GM21381 (cell line): ENCODE measurements at regions not wholly inside any gene's neighbourhood (a gene's known extent, or its start where the extent isn't known, plus 50 kb on each side); places are given as distances from the start of the nearest gene placed in this dataset.
"Not testable (repeated sequence)": the region's sequence is repeated elsewhere in the genome, so short reads cannot be mapped to it uniquely, and the experiment has no call there.

Experiments
- ATAC-seq: cut with Tn5 transposase; IDR thresholded peaks from one replicate; pipeline ENCODE4 v1.9.1; 2021; ENCODE audit warnings: mild to moderate bottlenecking, moderate library complexity; ENCODE audit not compliant: unreplicated experiment

DNA sequence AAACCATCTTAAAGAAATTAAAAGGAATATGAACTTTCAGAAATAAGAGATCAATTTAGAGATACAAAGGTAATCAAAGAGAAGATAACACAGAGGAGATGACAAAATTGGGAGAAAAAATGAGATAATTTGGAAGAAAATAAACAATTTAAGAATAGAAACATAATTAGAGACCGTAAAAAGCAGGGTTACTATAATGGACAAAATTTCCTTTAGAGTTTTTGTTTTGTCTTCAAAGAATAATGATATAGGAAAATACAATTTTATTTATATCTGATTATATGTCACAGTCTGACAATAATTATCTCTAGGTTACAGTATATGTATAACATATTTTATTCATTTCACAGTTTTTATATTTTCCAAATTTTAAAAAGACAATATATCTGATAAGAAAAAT, 716.4 kb upstream of the ZNF804A start:
- no peak for ATAC-seq

DNA sequence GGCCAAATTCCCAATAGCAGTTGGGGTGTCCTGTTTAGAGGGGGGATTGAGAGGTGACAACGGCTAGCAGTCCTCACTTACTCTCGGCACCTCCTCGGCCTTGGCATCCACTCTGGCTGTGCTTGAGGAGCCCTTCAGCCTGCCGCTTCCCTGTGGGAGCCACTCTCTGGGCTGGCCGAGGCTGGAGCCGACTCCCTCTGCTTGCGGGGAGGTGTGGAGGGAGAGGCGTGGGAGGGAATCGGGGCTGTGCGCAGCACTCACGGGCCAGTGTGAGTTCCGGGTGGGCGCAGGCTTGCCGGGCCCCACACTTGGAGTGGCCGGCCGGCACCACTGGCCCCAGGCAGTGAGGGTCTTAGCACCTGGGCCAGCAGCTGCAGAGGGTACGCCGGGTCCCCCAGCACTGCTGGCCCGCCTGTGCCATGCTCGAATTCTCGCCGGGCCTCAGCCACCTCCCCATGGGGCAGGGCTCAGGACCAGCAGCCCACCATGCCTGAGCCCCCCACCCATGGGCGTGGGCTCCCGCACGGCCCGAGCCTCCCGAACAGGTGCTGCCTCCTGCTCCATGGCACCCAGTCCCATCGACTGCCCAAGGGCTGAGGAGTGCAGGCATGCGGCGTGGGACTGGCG, 705.9 kb upstream of the ZNF804A start:
- ATAC-seq: no peak

DNA sequence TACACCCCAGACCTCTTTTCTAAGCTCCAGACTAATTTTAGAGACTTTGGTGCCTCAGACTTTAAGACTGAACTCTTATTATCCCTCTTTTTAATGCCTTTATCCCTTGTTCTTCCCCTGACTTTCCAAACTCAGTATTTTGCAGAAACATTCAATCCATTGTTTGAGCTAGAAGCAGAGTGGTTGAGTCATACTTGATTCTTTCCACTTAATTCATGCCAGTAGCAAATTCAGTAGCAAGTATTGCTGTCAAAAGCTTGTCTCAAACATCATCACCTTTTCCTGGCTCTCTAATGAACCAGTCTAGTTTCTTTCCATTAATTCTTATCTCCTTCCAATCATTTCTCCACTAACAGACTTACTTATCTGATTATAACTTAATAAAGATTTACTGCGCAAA, 699.7 kb upstream of the ZNF804A start:
- no peak for ATAC-seq

DNA sequence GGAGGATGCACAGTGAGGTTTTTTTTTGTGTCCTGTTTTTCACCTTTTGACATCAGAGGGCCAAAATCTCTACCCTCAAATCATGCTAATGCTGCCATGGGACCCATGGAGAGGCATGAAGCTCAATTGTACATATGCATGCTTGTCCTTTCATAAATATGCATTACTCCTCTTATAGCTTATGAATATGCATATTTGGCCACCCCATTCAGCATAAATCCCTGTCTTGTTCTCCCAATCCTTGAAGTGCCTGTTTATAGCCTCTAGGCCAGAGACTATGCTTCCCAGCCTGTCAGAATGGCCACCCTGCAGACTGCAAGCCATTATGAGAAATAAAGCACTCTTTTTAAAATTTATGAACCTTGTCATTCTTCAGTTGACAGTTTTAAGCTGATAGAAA, 696.4 kb upstream of the ZNF804A start:
- ATAC-seq: no peak

DNA sequence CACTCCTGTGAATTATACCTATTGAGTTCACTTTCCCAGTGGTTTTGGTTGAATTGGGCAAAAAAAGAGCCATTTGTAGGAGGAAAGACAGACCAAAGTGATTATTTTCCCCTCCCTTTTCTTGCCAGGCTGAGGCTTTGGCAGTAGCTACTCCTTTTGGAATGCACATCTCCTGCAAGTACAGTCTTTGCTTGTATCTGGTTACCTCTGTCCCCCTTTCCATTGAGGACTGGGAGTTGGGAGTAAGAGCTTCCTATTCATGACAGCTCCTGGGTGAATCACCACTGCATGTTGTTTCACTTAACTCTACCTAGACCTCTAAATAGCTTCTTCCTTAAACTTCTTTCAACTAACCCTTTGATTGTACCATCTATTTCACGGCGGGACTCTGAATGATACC, 695.3 kb upstream of the ZNF804A start:
- no peak for ATAC-seq

DNA sequence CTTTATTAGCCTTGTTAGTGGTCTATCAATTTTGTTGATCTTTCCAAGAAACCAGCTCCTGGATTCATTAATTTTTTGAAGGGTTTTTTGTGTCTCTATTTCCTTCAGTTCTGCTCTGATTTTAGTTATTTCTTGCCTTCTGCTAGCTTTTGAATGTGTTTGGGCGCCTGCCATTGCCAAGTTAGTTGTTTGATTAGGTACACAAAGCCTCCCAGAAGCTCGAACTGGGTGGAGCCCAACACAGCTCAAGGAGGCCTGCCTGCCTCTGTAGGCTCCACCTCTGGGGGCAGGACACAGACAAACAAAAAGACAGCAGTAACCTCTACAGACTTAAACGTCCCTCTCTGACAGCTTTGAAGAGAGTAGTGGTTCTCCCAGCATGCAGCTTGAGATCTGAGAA, 682.3 kb upstream of the ZNF804A start:
- not testable (repeated sequence) for ATAC-seq

DNA sequence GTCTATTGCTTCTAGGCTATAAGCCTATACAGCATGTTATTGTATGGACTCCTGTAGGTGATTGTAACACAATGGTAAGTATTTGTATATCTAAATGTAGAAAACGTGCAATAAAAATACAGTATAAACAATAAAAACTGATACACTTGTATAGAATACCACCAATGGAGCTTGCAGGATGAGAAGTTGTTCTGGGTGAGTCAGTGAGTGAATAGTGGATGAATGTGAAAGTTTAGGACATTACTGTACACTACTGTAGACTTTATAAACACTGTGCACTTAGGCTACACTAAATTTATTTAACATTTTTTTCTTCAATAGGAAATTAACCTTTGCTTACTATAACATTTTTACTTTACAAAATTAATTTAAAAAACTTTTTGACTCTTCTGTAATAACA, 679.2 kb upstream of the ZNF804A start:
- no peak for ATAC-seq

DNA sequence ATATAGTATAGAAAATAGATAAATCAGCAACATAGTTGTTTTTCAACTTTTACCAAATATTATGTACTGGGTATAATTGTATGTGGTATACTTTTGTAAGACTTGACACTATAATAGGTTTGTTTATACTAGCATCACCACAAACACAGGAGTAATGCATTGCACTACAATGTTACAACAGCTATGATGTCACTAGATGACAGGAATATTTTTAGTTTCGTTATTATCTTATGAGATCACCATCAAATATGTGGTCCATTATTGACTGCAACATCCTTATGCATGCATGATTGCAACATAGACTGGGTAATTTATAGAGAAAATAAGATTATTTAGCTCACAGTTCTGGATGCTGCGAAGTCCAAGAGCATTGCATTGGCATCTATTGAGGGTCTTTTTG, 678.4 kb upstream of the ZNF804A start:
- ATAC-seq: no peak

DNA sequence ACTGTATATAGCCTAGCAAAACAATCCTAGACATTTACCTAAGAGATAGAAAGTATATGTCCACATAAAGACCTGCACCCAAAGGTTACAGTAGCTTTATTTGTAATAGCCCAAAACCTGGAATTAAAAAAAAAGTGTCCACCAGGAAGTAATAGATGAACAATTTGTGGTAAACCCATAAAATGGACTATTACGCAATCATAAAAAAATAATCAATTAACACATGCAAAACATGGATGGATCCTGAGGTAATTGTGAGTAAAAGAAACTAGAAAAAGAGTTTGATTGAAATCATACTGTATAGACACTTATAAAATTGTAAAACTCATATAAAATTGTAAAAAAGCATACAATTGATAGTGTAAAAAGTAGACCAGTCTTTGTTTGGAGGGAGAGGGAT, 673.0 kb upstream of the ZNF804A start:
- ATAC-seq: no peak

DNA sequence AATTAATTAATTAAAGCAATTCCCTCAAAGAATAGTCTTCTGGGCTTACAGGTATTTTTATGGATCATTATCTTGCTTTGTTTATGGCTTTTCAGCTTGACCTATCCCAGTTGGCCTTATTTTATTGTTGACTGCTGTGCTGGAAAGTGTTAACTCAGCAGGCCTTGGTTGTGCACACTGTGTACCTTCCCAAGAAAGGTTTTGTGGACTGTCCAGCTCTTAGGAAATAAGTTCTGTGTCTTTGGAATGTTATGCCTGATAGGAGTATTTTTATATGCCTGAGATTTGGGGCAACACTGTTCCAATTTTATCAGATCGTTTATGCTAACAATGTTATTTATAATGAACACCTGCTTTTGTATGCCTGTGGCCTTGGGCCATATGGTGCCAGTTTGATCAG, 671.9 kb upstream of the ZNF804A start:
- ATAC-seq: no peak

DNA sequence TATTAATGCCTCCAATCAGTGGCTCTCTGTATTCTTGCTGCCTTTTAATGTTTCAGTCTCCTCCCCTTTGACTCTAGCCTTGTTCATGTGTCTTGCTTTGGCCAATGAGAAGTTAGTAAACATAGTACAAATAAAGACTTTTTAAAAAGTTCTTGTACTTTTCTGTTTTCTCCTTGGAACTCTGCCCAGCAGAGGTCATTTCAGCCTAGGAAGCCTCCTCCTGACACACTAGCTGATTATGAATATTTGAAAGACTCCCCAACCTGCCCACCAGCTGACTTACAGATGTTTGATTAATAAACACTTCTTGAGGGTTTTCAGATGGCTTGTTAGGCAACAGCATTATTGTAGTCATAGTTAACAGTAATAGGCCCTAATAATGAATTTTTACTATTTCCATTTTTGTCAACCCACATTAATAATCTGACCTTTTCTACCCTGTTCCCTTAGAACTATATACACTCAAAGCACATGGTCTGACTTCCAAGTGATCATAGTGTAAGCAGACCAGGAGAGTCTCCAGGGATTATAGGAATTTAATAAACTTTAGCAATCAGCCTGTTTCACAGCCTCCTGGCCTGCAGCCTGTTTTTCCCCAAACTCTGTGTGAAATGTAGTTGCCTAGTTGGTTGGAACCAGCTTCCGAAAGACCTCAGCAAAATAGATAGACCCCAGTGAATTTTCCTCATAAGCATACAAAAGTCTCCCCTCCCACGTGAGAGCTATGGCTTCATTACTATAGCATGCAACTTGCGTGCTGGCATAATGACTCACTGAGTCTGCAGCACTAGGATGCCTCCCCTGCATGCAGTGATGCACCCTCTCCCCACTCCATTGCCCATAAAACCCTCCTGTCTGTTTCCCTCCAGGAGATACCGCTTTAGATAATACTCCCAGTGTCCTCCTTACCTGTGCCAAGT, 670.7 kb upstream of the ZNF804A start:
- ATAC-seq: no peak

DNA sequence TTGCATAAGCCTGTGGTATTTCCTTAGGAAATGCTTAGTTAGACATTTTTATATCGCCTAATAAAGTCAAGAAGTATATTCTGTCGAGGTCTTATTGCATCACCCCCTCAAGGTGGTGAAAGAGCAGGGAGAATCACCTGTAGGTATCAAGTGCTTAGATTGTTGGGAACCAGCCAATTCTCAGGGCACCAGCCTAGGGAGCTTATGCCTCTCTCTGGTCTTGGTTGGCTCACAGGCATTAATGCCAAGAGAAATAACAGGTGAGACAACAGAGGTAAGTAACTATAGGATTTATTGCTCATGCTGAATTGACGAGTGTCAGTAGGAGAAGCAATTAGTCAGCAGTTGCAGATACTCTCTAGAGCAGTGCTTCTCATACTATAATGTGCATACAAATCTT, 663.3 kb upstream of the ZNF804A start:
- no peak for ATAC-seq

DNA sequence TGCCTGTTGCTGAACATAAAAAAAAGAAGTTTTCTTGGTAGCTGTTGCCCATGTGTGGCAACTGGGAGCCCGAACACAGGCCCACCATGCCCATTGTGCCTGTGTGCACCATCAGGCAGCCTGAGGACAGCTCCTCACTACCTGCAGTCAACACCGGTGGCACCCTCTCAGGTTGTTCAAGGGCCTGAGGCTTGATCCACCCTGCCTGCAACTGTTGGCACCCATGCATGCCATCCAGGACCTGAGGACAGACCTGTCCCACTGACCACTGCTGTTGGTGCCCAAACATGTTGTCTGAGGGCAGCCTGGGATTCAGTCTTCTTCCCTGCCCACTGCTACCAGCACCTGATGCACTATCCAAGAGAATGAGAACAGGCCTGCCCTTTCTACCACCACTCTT, 661.1 kb upstream of the ZNF804A start:
- ATAC-seq: no peak

DNA sequence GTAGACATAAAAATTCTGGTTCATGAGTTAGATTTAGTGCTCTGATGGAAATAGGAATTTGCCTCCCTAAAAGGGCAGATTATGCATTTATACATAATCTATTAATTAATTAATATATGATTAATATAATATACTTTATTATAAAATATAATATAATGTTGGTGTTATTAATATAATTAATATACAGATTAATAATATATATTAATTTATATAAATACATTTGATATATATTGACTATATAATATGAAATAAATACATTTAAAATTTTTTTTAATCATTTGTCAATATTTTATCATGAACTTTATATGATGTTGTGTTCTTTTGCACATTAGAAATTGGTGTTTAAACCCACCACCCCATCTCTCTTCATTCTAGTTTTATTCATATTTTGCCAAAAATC, 652.1 kb upstream of the ZNF804A start:
- no peak for ATAC-seq

DNA sequence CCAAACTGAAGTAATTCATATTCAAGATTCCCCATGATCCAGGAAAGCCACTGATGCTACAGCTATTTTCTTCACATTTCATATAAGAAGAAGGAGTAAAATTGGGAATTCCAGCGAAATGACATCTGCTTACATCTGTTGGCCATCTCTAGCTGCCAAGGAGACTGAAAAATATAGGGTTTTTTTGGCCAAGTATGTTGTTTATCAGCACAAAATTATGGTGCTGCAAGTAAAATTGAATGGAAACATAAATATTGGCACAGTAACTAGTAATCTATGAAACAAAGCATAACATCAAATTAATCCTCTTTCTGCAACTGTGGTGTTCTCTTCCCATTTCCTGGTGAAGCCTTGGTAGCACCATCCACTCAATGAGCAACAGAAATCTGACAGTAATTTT, 649.5 kb upstream of the ZNF804A start:
- no peak for ATAC-seq

DNA sequence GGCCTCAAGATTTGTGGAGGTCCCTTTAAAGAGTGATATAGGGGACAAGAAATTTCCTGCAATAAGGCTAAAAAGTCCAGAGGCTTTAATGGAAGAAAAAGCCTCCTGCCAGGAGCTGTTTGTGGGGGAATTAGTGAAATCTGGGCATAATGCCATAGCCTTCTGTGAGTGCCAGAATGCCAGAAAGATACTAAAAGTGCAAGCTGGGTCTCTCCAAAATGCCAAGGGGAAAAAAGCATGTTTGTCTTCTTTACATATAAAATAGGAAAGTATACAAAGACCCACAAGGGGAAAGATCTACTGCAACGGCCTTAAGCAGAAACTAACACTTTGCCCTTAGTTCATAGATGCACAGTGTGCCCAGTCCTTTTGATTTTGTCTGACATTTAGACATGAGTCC, 647.7 kb upstream of the ZNF804A start:
- no peak for ATAC-seq

DNA sequence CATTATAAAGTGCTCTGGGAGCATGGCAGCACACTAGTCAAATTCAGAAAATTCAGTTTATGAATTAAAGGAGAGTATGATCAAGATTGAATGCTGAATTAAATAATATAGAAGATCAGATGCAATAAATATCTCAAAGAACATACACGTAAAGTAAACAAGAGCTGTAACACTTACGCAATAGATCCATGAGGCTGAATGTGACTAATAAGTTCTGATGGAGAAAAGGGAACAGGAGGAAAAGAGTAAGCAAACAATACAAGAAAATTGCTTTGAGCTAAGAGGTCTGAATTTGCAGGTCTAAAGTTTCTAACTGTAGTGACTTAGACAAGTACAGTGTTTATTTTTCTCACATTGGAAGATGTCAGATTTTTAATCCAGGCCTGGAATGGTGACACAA, 646.7 kb upstream of the ZNF804A start:
- ATAC-seq: no peak

DNA sequence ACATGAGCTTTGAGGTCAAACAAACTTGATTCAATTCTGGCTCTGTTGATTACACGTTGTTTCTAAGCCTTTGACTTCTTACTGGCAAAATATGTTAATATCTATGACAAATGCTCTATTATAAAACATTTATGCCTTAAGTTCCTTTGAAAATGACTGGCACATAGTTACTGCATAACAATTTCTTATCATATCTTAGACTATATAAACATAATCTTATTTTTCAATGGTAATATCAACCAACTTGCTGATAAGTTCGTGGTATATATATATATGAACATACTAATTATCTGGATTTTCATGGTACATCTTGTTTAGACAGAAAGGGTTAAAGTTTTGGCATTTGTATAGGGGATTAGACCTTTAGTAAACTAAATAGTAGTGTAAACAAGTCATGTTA, 645.6 kb upstream of the ZNF804A start:
- ATAC-seq: no peak

DNA sequence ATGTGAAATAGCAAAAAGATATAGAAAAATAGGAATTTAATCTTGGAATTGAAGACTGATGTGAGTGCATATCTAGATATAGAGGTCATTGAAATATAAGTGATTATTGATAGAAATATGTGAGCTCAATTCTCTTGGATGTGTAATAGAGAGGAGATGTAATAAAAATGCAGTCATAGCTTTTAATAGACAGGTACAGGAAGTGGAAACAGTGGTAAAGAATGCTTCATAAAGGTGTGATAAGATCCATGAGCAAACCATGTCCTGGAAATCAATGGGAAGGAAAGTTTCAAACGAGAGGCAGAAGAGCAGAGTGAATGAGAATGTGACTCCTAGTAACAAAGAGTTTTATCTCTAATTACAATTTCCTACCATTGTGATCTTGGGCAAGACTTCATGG, 634.7 kb upstream of the ZNF804A start:
- no peak for ATAC-seq

DNA sequence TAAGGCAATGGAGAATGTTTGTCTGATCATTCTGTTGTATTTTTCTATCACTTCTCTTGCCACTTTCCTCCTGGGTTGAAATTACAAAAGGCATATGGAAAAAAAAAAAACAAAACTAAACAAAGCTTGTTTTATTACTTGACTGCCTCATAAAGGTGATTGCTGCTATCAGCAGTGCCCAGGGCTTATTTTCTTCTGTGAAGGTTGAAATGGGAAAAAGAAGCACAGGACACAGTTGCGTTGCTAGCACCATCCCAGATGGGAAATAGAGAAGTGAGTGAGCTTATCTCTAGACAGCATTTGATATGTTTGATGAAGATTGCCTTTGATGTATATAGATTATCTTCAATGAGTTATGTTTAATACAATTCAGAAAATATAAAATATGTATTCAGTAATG, 633.8 kb upstream of the ZNF804A start:
- ATAC-seq: no peak

DNA sequence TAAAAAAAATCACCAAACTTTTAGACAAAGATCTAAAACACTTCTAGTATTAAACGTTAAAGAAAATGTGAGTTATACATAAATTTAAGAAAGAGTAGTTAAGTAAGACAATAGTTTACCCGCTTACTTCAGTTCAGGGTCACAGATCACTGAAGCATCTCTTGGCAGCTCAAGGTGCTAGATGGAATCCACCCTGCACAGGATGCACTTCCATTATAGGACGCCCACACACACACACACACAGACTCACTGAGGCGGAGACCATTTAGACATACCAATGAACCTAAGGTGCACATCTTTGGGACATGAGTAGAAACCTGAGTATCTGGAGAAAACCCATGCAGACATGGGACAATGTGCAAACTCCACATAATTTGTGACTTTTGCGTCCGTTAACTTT, 630.6 kb upstream of the ZNF804A start:
- ATAC-seq: no peak

DNA sequence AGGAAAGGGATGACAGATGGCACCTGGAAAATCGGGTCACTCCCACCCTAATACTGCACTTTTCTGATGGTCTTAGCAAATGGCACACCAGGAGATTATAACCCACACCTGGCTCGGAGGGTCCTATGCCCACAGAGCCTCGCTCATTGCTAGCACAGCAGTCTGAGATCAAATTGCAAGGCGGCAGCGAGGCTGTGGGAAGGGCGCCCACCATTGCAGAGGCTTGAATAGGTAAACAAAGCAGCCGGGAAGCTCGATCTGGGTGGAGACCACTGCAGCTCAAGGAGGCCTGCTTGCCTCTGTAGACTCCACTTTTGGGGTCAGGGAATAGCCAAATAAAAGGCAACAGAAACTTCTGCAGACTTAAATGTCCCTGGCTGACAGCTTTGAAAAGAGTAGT, 622.7 kb upstream of the ZNF804A start:
- ATAC-seq: not testable (repeated sequence)

DNA sequence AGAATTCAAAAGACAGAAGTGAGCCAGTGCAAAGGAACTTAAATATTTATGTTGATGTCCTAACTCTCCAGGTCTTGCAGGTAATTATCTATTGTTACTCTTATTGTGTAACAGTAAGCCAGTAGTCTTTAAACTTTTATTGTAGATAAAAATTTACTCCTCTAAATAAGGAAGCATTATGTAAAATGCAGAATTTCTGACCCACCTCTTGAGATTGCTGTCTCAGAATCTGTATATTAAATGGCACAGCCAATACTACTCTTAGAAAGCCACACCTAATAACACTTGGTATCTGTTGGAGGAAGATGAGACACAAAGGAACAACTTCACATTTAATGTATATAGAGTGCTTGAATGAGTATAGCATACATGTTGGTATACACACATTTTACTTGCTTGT, 613.5 kb upstream of the ZNF804A start:
- no peak for ATAC-seq
